Spleen (tissue), 7 donors: ENCODE measurements at regions not wholly inside any gene's neighbourhood (a gene's known extent, or its start where the extent isn't known, plus 50 kb on each side); places are given as distances from the start of the nearest gene placed in this dataset.

Experiments
- POLR2A ChIP-seq, 3 donors: fragments of 450-650 bp; IDR thresholded peaks; one replicate each; pipeline ENCODE4 v1.5.1; 2017; ENCODE audit warnings: antibody characterized with exemption in 3 of 3, mild to moderate bottlenecking in 1 of 3
- POLR2AphosphoS5 ChIP-seq, 3 donors: sonication (generic); formaldehyde crosslinking; IDR thresholded peaks; one replicate each; pipeline ENCODE4 v1.5.1; 2017; ENCODE audit warnings: antibody characterized with exemption in 3 of 3
- TF ChIP-seq, protein P1 (sequence below), 11 experiments: fragments of 200-600 bp in 7 of 11; fragments of 450-650 bp in 4 of 11; sonication (generic) in 4 of 11; IDR thresholded peaks in 8 of 11; conservative IDR thresholded peaks in 3 of 11; 1 replicate in 7 of 11; 2 replicates in 4 of 11; pipeline versions ENCODE4 v1.4.0 to v1.8.0; 2016 to 2021; ENCODE audit warnings: antibody characterized with exemption in 11 of 11, inconsistent platforms in 4 of 11, mild to moderate bottlenecking in 1 of 11
- donor health status: DM: no; HTN: no; CAD: no; lungs with moderate emphysema.
- donor health status: DM: no; HTN: no; CAD: no.
- donor health status: DM: no; HTN: no; CAD: no.

DNA sequence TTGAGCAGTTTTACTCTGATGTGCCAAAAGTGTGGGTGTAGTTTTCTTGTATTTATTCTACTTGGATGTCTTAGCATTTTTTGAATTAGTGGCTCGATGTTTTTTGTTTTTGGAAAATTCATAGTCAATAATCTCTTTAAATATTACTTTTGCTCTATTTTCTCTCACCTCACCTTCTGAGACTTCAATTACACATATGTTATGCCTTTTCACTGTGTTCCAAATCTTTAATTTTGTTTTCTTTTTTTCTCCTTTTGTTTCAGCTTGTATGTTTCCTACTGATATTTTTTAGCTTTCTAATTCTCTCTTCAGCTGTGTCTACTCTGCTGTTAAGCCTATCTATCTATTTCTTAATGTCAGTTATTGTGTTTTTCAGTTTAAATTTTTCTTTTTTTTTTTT, 69.5 kb downstream of the ZNF503 start:
- TF ChIP-seq POLR2A (IDR thresholded peaks at IDR 0.05) (no peak), POLR2AphosphoS5 (IDR thresholded peaks at IDR 0.05) (no peak)
- TF ChIP-seq, protein P1, sequence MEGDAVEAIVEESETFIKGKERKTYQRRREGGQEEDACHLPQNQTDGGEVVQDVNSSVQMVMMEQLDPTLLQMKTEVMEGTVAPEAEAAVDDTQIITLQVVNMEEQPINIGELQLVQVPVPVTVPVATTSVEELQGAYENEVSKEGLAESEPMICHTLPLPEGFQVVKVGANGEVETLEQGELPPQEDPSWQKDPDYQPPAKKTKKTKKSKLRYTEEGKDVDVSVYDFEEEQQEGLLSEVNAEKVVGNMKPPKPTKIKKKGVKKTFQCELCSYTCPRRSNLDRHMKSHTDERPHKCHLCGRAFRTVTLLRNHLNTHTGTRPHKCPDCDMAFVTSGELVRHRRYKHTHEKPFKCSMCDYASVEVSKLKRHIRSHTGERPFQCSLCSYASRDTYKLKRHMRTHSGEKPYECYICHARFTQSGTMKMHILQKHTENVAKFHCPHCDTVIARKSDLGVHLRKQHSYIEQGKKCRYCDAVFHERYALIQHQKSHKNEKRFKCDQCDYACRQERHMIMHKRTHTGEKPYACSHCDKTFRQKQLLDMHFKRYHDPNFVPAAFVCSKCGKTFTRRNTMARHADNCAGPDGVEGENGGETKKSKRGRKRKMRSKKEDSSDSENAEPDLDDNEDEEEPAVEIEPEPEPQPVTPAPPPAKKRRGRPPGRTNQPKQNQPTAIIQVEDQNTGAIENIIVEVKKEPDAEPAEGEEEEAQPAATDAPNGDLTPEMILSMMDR (IDR thresholded peaks at IDR 0.05 in 8 of 11, conservative IDR thresholded peaks at IDR 0.05 in 3 of 11), result no peak
